Caco-2 (cell line): ENCODE measurements at regions not wholly inside any gene's neighbourhood (a gene's known extent, or its start where the extent isn't known, plus 50 kb on each side); places are given as distances from the start of the nearest gene placed in this dataset.

Source experiments
- BruUV-seq: library from RNA; stranded (reverse); fragments of 400-500 nt; replicated peaks from 2 replicates; lab custom pipeline; 2021; lab: Mats Ljungman, UMichigan
- CTCF ChIA-PET: fragments of 300-600 bp; sonication (Branson Sonifier 250); formaldehyde crosslinking; loops from one replicate; lab custom pipeline; 2022; ENCODE audit warnings: antibody characterized with exemption; lab: Charles Lee
- POLR2A ChIA-PET: fragments of 300-600 bp; sonication (Branson Sonifier 250); formaldehyde crosslinking; loops from one replicate; lab custom pipeline; 2022; ENCODE audit warnings: antibody characterized with exemption; lab: Charles Lee
- DNase-seq, 2 experiments: peaks; one replicate each; pipeline versions ENCODE4 v3.0.0 to v3.0.0-alpha.2; 2020 to 2022
- H3K27me3 ChIP-seq: replicated peaks from 2 replicates; pipeline ENCODE4 v1.6.0; 2011; ENCODE audit warnings: low read length; ENCODE audit not compliant: control insufficient read depth, insufficient read depth
- H3K36me3 ChIP-seq: 2 replicates; pipeline ENCODE4 v1.5.1; 2011; ENCODE audit warnings: low read length; ENCODE audit not compliant: control insufficient read depth, insufficient read depth
- H3K4me1 ChIP-seq: fragments of 250-450 bp; sonication (Bioruptor Pico); 2 replicates; pipeline ENCODE4 v1.5.1; 2020; ENCODE audit warnings: mild to moderate bottlenecking
- H3K4me3 ChIP-seq: 2 replicates; pipeline ENCODE4 v1.5.1; 2011; ENCODE audit warnings: low read depth, mild to moderate bottlenecking, control low read depth, low read length
- H3K9me3 ChIP-seq: fragments of 250-450 bp; sonication (Bioruptor Pico); 2 replicates; pipeline ENCODE4 v1.5.1; 2020; ENCODE audit warnings: mild to moderate bottlenecking, moderate library complexity
- H3K27ac Mint-ChIP-seq: one replicate; pipeline ENCODE4 v1.8.0; 2022; ENCODE audit warnings: mixed read lengths; ENCODE audit not compliant: unreplicated experiment
- H3K27me3 Mint-ChIP-seq: one replicate; pipeline ENCODE4 v1.8.0; 2022; ENCODE audit warnings: mixed read lengths; ENCODE audit not compliant: insufficient read depth, unreplicated experiment
- H3K36me3 Mint-ChIP-seq: one replicate; pipeline ENCODE4 v1.8.0; 2022; ENCODE audit warnings: mild to moderate bottlenecking, mixed read lengths; ENCODE audit not compliant: insufficient read depth, unreplicated experiment
- H3K4me1 Mint-ChIP-seq: one replicate; pipeline ENCODE4 v1.8.0; 2022; ENCODE audit warnings: low read depth, mixed read lengths; ENCODE audit not compliant: unreplicated experiment
- H3K4me3 Mint-ChIP-seq: one replicate; pipeline ENCODE4 v1.8.0; 2022; ENCODE audit warnings: mild to moderate bottlenecking, moderate library complexity, mixed read lengths; ENCODE audit not compliant: unreplicated experiment
- H3K9me3 Mint-ChIP-seq: one replicate; pipeline ENCODE4 v1.8.0; 2022; ENCODE audit warnings: mixed read lengths; ENCODE audit not compliant: unreplicated experiment
- CTCF ChIP-seq, 2 experiments: fragments of 200-600 bp in 1 of 2; IDR thresholded peaks; 1 replicate in 1 of 2; 2 replicates in 1 of 2; pipeline versions ENCODE4 v1.5.1 to v1.8.0; 2011 to 2022; ENCODE audit warnings: antibody characterized with exemption in 1 of 2, control low read depth in 1 of 2, inconsistent platforms in 1 of 2, low read depth in 1 of 2, low read length in 1 of 2, mild to moderate bottlenecking in 1 of 2, moderate library complexity in 1 of 2; ENCODE audit not compliant: insufficient read depth in 1 of 2, severe bottlenecking in 1 of 2, unreplicated experiment in 1 of 2
- intact Hi-C: fragments of 100-400 bp; cut with micrococcal nuclease; formaldehyde crosslinking; loops from one replicate; pipeline ENCODE4 v1.10.0; 2022; ENCODE audit not compliant: unreplicated experiment

DNA sequence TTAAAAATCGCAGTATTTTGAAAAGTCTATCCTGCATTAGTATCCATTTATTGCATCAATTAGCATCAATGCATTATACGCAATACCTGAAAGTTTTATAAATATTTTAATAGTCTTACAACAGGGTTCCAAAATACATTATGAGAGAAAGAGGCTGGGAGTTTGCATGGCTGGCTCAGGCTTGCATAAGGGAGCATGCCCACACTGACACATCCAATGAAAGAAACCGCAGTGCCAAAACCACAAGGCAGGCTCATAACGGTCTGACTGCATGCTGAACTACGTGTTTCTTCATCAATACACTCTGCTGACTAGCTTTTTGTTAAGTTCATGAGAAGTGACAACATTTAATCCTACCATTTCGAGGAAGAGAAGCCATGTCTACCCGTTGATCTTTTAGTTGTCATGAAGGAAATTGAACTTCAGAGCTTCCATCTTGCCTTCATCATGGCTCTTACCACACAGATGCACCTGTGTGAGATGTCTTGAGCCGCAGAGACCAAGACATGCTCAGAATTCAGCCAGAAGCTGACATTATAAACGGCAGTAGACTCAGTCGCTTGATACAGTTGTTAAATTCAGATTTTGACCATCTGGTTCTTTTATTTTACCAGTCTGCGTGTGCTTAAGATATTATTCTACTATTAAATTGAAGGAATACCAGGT, 168.8 kb upstream of the FRG1 start:
- H3K27me3 Mint-ChIP-seq, result no peaks in the 10 kb centered on the region
- Histone ChIP-seq H3K27me3 (no peaks in the 10 kb centered on the region), H3K36me3 (no peaks in the 10 kb centered on the region), H3K9me3 (no peaks in the 10 kb centered on the region), H3K4me1 (no peaks in the 10 kb centered on the region), H3K4me3 (no peak overlapping the region)
- no peak for TF ChIP-seq CTCF (IDR thresholded peaks at IDR 0.05; ENCODE audit: insufficient read depth in 1 of 2, low read depth in 1 of 2, low read length in 1 of 2, severe bottlenecking in 1 of 2, unreplicated experiment in 1 of 2)
- intact Hi-C loops, result no loop called here
- no peaks in the 10 kb centered on the region for H3K36me3 Mint-ChIP-seq
- ChIA-PET POLR2A (interaction anchor here (0.5 kb wide), 1 partner anchor 157 kb away, joined by 3 read pairs; no protein-coding TSS in a partner anchor), CTCF (interaction anchor here (0.6 kb wide), 1 partner anchor 11 kb away, joined by 3 read pairs; no protein-coding TSS in a partner anchor)
- DNase-seq, result no peak
- no peaks in the 10 kb centered on the region for H3K4me1 Mint-ChIP-seq
- no TSS peak for BruUV-seq
- no peak overlapping the region for H3K4me3 Mint-ChIP-seq
- peaks cover 11% of the 10 kb centered on the region for H3K9me3 Mint-ChIP-seq
- no peak overlapping the region for H3K27ac Mint-ChIP-seq

GRCh38 chr4:189773909-189774308, 166.8 kb upstream of the FRG1 start:
- intact Hi-C loops, result no loop called here
- Histone ChIP-seq H3K9me3 (no peaks in the 10 kb centered on the region), H3K4me3 (no peak overlapping the region), H3K27me3 (no peaks in the 10 kb centered on the region), H3K36me3 (no peaks in the 10 kb centered on the region), H3K4me1 (no peaks in the 10 kb centered on the region)
- Mint-ChIP-seq H3K27me3 (no peaks in the 10 kb centered on the region), H3K27ac (no peak overlapping the region), H3K9me3 (peaks cover 11% of the 10 kb centered on the region), H3K4me3 (no peak overlapping the region), H3K4me1 (no peaks in the 10 kb centered on the region), H3K36me3 (no peaks in the 10 kb centered on the region)
- POLR2A ChIA-PET, result no interaction called here
- no peak for DNase-seq
- TF ChIP-seq CTCF (IDR thresholded peaks at IDR 0.05; ENCODE audit: insufficient read depth in 1 of 2, low read depth in 1 of 2, low read length in 1 of 2, severe bottlenecking in 1 of 2, unreplicated experiment in 1 of 2), result no peak
- CTCF ChIA-PET, result no interaction called here
- BruUV-seq, result no TSS peak

DNA sequence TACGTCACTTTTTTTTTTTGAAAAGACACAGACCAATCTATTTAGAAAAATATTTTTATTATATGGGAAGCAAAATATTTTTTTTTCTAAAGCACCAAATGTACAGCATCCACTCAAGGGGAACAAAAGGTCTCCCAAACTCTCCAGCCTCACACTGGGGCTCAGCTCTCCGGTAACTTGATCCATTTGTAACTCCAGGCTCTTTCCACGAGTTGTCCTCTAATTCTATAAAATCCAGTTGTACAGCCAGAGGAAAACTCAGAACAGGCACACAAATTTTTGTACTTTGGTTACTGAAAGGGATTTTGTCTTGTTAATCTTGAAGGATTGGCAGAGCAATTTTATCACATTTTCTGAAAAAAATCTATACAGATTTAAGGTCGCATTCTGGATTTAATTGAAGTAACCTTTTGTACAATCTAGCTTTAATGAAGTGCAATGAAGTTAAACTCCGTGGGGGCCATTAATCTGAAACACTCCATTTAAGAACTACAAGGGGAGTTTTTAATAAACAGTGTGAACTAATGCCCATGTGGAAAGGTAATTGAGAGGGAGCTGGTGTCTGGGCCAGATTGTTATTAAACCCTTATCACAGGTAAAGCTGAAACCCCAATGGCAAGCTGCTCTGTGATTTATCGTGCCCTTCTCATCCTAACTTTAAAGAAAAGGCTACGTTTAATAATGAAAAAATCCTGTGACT, 161.2 kb upstream of the FRG1 start:
- ChIA-PET POLR2A (interaction anchor here (0.7 kb wide), 1 partner anchor 245 kb away, joined by 22 read pairs; no protein-coding TSS in a partner anchor), CTCF (no interaction called here)
- Mint-ChIP-seq H3K4me1 (no peaks in the 10 kb centered on the region), H3K27ac (no peak overlapping the region), H3K36me3 (no peaks in the 10 kb centered on the region), H3K4me3 (no peak overlapping the region), H3K27me3 (peaks cover 10% of the 10 kb centered on the region), H3K9me3 (peaks cover 2% of the 10 kb centered on the region)
- no peak for DNase-seq
- Histone ChIP-seq H3K36me3 (no peaks in the 10 kb centered on the region), H3K4me3 (no peak overlapping the region), H3K27me3 (no peaks in the 10 kb centered on the region), H3K9me3 (no peaks in the 10 kb centered on the region), H3K4me1 (no peaks in the 10 kb centered on the region)
- intact Hi-C loops, result no loop called here
- no peak for TF ChIP-seq CTCF (IDR thresholded peaks at IDR 0.05; ENCODE audit: insufficient read depth in 1 of 2, low read depth in 1 of 2, low read length in 1 of 2, severe bottlenecking in 1 of 2, unreplicated experiment in 1 of 2)
- BruUV-seq, result no TSS peak
